Activated CD8-positive, alpha-beta memory T cell treated with anti-CD3 and anti-CD28 coated beads, Interleukin-2, amount 50 U/mL, for 48 hours (primary cell): ENCODE measurements at regions not wholly inside any gene's neighbourhood (a gene's known extent, or its start where the extent isn't known, plus 50 kb on each side); places are given as distances from the start of the nearest gene placed in this dataset.

Source experiments
- DNase-seq: peaks from one replicate; pipeline ENCODE4 v3.0.0-alpha.2; 2020

DNA sequence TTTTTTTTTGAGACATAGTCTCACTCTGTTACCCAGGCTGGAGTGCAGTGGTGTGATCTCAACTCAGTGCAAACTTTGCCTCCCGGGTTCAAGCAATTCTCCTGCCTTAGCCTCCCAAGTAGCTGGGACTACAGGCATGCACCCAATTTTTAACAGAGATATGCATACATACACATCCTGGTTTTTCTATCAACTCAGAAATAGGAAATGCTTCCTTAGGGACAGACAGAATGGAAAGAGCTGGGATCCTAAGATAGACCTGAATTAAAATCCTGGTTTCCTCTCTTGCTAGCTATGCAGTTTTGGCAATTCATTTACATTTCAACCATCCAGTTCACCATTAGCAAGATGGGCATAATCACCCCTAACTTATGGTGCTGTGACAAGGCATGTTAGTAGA lies 347.5 kb downstream of the GPAM start:
- DNase-seq = no peak

DNA sequence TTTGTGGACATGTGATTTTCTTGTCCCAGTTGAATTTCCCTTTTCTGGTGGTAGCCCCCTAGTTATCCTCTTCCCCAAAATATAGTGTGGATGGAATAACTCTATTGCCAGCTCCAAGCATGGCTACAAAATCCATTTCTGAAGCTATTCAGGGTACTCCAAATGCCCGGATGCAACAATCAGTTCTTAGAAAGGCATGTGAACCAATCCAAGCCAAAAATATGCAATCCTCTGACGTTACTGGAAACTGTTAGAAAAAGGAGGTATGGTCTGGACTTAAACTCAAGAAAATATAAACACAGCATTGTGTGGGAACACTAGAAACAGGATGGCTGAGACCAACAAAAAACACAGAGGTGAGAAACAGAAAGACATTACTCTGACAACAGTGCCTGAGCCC lies 347.0 kb downstream of the GPAM start:
- DNase-seq = no peak

DNA sequence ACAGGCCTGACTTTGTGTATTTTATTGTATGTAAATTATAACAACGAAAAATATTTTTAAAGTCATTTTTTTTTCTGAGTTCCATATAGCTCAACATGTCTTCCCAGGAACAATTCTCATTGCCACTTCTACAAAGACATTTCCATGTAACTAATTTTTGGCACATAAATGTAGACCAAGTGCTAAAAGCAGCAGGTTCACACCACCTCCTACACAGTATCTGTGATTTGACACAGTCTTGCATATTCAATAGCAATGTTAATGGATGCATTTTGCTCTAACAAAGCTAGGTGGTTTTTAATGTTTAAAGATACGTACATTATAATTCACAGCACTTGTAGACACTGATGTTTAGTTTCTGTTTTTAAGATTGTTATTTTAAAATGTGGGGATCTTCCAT lies 346.5 kb downstream of the GPAM start:
- no peak for DNase-seq

- DNase-seq = no peak
These were observed 345.6 kb downstream of the GPAM start for GRCh38 chr10:111837985-111838384.

DNA sequence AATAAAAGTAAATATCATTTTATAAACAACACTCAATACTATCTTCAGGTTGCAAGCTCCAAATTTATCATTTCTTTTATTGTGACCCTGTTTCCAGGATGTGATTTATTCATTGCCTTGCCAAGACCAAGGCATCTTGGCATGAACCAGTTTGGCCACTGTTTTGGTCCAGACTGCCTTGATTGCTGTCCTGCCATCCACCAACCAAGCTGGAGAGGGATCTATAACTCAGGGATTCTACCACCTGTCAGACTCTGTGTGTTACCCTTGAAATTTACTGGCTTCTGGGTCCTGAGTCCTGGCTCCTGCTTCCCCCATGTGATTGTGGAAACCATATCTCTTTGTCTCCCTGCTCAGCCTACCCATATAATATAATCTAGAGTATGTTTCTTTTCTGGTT lies 343.0 kb downstream of the GPAM start:
- no peak for DNase-seq

DNA sequence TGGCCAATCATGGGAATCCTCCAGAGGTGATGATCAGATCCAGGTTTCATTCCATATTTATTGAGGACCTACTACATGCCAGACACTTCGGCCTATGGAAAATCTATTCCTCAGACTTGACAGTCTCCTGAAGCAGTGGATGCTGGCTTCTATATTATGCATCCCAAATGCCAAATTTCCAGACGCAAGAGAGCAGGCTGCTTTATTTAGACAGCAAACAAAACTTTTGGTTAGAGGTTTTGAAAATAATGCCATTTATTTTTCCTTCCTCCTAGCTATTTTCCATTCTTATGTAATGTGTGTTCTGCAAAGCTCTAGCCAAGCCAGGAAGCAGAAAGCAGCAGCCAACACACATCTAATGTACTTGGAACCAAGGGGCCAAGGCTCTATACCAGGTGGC lies 330.8 kb downstream of the GPAM start:
- DNase-seq = no peak

GRCh38 chr10:111856631-111857030 lies 326.9 kb downstream of the GPAM start:
- no peak for DNase-seq

GRCh38 chr10:111865550-111865949 lies 318.0 kb downstream of the GPAM start:
- no peak for DNase-seq

- no peak for DNase-seq
These were observed 312.1 kb downstream of the GPAM start for GRCh38 chr10:111871458-111871857.

DNA sequence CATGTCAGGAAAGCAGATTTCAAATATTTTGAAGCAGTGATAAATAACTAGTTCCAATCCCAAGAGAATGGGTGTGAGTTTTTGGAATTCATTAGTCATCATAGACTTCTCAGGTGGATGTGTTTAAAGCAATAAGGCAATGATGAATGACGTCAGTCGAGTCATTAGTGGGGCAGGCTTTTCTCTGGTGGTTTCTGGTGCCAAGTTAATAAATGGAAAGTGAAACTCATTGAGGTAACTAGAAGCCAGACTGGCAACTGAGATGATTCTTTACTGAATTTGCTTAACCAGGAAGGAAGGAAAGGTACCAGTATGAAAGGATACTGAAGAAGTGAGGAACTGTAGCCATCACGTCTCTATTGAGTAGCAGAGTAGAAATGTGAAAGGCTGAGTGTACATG lies 311.0 kb downstream of the GPAM start:
- no peak for DNase-seq

- no peak for DNase-seq
These were observed 310.5 kb downstream of the GPAM start for GRCh38 chr10:111873041-111873440.

DNA sequence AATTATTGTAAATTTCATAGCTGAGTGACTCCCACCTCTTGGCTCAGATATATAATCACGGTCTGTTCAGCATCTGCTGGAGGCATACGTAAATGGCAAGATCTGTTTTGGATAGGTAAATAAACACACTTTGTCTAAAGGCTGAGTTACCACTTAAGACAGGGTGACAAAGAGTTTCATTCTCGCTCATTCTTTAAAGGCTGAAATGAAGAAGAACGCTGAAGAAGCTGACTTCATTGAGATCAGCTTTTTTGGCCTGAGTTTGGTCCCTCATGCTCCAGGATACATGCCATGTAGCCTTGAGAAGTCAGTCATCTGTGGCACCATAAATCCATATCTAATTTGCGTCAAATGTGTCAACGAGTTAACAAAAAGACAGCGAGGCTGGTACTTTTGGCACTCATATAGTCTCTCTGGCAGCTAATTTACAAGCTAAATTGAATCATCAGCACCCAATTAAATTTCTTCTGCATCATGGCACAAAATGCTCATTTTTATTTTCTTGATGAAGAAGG lies 309.9 kb downstream of the GPAM start:
- no peak for DNase-seq

- no peak for DNase-seq
These were observed 309.0 kb downstream of the GPAM start for GRCh38 chr10:111874576-111874975.

DNA sequence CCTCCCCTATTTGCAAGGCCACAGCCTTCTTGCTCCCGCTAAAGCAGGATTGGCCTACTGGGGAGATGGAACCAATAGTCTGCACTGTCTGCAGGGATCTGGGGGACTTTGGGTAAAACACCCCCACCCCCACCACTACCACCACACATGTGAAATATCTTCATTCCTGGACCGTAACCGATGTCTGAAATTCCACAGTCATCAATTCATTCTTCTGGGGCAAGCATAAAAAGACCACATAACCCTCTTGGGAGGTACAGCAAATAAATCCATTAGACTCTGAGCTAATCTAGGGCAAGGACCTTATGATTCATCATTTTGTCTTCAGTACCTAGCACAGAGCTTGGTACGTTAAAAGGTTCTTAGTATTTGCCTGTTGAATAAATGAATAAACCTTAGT lies 307.8 kb downstream of the GPAM start:
- DNase-seq = no peak

DNA sequence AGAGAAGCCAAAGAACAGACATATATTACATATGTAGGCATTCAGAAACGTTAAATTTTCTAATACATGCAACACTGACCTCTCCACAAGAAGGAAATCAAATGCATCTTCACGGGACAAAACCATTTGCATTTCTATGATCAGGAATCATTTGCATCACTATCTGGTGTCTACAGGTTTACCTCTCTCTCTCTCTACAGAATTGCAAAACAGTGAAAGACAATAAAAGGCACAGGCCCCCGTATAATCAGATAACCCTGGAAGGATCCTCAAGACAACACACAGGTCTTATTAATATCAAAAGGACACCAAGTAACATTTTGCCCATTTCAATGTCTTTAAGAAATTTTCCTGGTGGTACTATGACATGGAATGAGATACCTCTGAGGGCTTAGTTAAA lies 306.3 kb downstream of the GPAM start:
- no peak for DNase-seq

- no peak for DNase-seq
These were observed 303.6 kb downstream of the GPAM start for GRCh38 chr10:111879969-111880368.

- no peak for DNase-seq
These were observed 298.5 kb downstream of the GPAM start for GRCh38 chr10:111885046-111885445.

- no peak for DNase-seq
These were observed 297.6 kb downstream of the GPAM start for GRCh38 chr10:111885919-111886318.

- DNase-seq = no peak
These were observed 296.3 kb downstream of the GPAM start for GRCh38 chr10:111887266-111887665.

GRCh38 chr10:111890046-111890445 lies 293.5 kb downstream of the GPAM start:
- no peak for DNase-seq

DNA sequence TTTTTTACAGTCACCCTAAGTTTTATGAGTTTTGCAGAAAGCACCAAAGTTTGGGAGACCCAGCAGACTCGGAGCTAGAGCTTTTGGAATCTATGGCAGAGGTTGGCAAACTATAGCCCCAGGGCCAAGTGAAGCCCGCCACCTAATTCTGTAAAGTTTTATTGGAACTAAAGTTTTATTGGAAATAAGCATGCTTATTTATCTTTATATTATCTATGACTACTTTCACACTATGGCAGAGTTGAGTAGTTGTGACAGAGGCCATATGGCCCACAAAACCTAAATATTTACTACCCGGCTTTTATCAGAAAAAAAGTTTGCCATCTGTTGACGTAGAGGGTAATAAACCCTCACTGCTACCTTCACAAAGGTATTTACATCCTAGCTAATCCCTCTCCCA lies 267.6 kb downstream of the GPAM start:
- no peak for DNase-seq

GRCh38 chr10:111921821-111922220 lies 261.7 kb downstream of the GPAM start:
- DNase-seq = no peak

- DNase-seq = no peak
These were observed 260.5 kb downstream of the GPAM start for GRCh38 chr10:111923032-111923431.

- DNase-seq = no peak
These were observed 257.3 kb downstream of the GPAM start for GRCh38 chr10:111926286-111926685.

- DNase-seq = no peak
These were observed 249.6 kb downstream of the GPAM start for GRCh38 chr10:111933937-111934336.

GRCh38 chr10:111934931-111935330 lies 248.6 kb downstream of the GPAM start:
- no peak for DNase-seq
